ENCODE measurements at regions not wholly inside any gene's neighbourhood (a gene's known extent, or its start where the extent isn't known, plus 50 kb on each side); places are given as distances from the start of the nearest gene placed in this dataset.

DNA sequence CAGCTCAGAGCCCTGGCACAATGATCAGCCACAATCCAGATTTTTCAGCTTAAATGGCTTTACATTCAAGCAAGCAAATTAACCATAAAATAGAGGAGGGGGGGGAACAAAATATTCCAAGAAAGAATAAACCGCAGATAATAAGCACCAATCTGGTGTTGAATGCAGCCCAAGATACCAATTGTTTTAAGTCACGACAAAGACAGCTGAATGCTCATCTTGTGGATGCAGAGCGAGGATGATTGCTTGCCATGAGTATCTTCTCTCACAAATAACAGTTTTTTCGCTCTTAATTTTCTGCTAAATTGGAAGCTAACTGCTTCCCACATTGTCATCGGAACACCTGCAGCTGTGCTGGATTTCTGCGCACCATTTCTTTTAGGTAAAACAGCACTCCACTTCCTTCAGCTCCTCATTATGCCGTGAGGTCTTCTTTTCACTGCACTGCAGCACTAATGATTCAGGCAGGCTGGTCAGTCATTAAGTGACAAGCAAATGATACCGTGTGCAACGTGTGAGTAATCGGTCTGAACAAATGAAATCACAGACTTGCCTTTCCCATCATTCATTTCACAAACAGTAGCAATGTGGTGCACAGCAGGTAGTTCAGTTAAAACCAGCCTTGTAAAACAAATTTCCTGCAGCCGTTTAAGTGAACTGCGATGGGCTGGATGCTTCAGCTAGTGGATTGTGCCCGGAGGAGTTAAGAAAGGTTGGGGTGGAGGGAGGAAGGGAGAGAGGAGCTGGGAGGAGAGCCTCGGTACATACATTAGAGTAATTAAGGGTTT is 106.4 kb upstream of the CDCA7L start:
- H3K4me2 ChIP-seq (ENCODE audit: low read length) = peak overlapping the region; percentile 60
- TF ChIP-seq EZH2 (IDR thresholded peaks at IDR 0.05; ENCODE audit: borderline replicate concordance, insufficient read depth, low read length, poor library complexity, severe bottlenecking) = no peak
- TF ChIP-seq POLR2AphosphoS5 (IDR thresholded peaks at IDR 0.05) = peak; percentile 87
- TF ChIP-seq, protein P1, sequence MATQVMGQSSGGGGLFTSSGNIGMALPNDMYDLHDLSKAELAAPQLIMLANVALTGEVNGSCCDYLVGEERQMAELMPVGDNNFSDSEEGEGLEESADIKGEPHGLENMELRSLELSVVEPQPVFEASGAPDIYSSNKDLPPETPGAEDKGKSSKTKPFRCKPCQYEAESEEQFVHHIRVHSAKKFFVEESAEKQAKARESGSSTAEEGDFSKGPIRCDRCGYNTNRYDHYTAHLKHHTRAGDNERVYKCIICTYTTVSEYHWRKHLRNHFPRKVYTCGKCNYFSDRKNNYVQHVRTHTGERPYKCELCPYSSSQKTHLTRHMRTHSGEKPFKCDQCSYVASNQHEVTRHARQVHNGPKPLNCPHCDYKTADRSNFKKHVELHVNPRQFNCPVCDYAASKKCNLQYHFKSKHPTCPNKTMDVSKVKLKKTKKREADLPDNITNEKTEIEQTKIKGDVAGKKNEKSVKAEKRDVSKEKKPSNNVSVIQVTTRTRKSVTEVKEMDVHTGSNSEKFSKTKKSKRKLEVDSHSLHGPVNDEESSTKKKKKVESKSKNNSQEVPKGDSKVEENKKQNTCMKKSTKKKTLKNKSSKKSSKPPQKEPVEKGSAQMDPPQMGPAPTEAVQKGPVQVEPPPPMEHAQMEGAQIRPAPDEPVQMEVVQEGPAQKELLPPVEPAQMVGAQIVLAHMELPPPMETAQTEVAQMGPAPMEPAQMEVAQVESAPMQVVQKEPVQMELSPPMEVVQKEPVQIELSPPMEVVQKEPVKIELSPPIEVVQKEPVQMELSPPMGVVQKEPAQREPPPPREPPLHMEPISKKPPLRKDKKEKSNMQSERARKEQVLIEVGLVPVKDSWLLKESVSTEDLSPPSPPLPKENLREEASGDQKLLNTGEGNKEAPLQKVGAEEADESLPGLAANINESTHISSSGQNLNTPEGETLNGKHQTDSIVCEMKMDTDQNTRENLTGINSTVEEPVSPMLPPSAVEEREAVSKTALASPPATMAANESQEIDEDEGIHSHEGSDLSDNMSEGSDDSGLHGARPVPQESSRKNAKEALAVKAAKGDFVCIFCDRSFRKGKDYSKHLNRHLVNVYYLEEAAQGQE (IDR thresholded peaks at IDR 0.05; ENCODE audit: borderline replicate concordance) = peak; percentile 64
- TF ChIP-seq, protein P2, sequence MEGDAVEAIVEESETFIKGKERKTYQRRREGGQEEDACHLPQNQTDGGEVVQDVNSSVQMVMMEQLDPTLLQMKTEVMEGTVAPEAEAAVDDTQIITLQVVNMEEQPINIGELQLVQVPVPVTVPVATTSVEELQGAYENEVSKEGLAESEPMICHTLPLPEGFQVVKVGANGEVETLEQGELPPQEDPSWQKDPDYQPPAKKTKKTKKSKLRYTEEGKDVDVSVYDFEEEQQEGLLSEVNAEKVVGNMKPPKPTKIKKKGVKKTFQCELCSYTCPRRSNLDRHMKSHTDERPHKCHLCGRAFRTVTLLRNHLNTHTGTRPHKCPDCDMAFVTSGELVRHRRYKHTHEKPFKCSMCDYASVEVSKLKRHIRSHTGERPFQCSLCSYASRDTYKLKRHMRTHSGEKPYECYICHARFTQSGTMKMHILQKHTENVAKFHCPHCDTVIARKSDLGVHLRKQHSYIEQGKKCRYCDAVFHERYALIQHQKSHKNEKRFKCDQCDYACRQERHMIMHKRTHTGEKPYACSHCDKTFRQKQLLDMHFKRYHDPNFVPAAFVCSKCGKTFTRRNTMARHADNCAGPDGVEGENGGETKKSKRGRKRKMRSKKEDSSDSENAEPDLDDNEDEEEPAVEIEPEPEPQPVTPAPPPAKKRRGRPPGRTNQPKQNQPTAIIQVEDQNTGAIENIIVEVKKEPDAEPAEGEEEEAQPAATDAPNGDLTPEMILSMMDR (IDR thresholded peaks at IDR 0.05; ENCODE audit: poor library complexity, severe bottlenecking) = no peak
- TF ChIP-seq EP300 (conservative IDR thresholded peaks at IDR 0.05; ENCODE audit: poor library complexity, severe bottlenecking) = peak; percentile 67
- peak overlapping the region; percentile 7 for H2AFZ ChIP-seq (ENCODE audit: low read depth, low read length)

DNA sequence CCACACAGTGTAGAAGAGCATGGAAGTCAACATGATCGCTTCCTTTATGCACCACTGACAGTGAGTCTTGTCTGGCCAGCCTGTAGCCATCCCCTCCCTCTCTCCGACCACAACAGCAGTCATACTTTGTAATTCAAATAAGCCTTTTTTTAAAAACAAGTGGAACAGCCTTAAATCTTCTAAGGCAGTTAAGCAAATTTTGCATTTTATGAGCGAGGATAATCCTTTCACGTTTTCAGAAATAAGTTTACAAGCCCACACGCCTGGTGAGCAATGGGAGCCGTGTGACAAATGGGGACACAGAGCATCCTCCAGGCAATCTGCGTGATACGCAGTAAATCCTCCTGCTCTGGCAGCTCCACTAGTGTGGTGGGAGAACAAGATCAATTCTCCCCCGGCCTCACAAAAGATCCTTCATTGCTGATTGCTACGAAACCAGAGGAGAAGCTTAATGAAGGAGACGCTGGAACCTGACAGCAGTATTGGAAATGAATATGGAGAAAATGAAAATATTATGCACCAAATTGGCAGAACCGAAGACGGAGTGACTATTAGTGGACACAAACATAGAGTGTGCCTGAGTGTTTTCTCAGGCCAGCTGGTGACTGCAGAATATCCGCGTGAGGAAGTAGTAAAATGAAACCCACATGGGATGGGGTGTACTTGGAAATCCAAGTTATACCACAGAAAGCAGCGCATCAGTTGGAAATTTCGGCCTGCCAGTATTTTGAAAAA is 104.2 kb upstream of the CDCA7L start:
- Histone ChIP-seq H3F3A (ENCODE audit: insufficient read depth, low read length, poor library complexity, severe bottlenecking) (peaks cover 4% of the 10 kb centered on the region), H3K4me3 (ENCODE audit: low read length) (no peak overlapping the region), H2AFZ (ENCODE audit: low read depth, low read length) (no peak overlapping the region), H3K27ac (ENCODE audit: low read length) (no peak overlapping the region), H3K4me2 (ENCODE audit: low read length) (no peak overlapping the region), H3K79me2 (replicated peaks; ENCODE audit: insufficient read depth, low read length) (no peaks in the 10 kb centered on the region), H3K9me2 (ENCODE audit: insufficient read depth, low read length) (no peaks in the 10 kb centered on the region), H3K9ac (ENCODE audit: low read length) (no peak overlapping the region), H3K9me3 (ENCODE audit: low read length) (no peaks in the 10 kb centered on the region), H3K27me3 (ENCODE audit: insufficient read depth, low read depth, low read length) (no peaks in the 10 kb centered on the region), H4K20me1 (ENCODE audit: insufficient read depth) (no peaks in the 10 kb centered on the region), H3K36me3 (ENCODE audit: insufficient read depth, low read length) (no peaks in the 10 kb centered on the region)
- TF ChIP-seq, protein P2 (IDR thresholded peaks at IDR 0.05; ENCODE audit: poor library complexity, severe bottlenecking) = no peak
- TF ChIP-seq SMC3 (conservative IDR thresholded peaks at IDR 0.05; ENCODE audit: poor library complexity) (no peak), TAF1 (IDR thresholded peaks at IDR 0.05; ENCODE audit: low read depth) (no peak)

More for the DNA sequence above, 106.4 kb upstream of the CDCA7L start:
- H3K79me2 ChIP-seq (replicated peaks; ENCODE audit: insufficient read depth, low read length) = no peaks in the 10 kb centered on the region
- H3K36me3 ChIP-seq (ENCODE audit: insufficient read depth, low read length) = no peaks in the 10 kb centered on the region
- peak overlapping the region; percentile 51 for H3K27ac ChIP-seq (ENCODE audit: low read length)
- no peaks in the 10 kb centered on the region for H3K27me3 ChIP-seq (ENCODE audit: insufficient read depth, low read depth, low read length)
- H3F3A ChIP-seq (ENCODE audit: insufficient read depth, low read length, poor library complexity, severe bottlenecking) = peaks cover 4% of the 10 kb centered on the region
- H3K9me2 ChIP-seq (ENCODE audit: insufficient read depth, low read length) = no peaks in the 10 kb centered on the region
- H3K9ac ChIP-seq (ENCODE audit: low read length) = peak overlapping the region; percentile 32
- H4K20me1 ChIP-seq (ENCODE audit: insufficient read depth) = no peaks in the 10 kb centered on the region
- no peaks in the 10 kb centered on the region for H3K9me3 ChIP-seq (ENCODE audit: low read length)
- peak overlapping the region; percentile 61 for H3K4me3 ChIP-seq (ENCODE audit: low read length)
